IMR-90 (cell line): ENCODE measurements at regions not wholly inside any gene's neighbourhood (a gene's known extent, or its start where the extent isn't known, plus 50 kb on each side); places are given as distances from the start of the nearest gene placed in this dataset.

Source experiments
- ATAC-seq: fragments of 200-7000 bp; cut with Tn5 transposase; 2 replicates; pipeline ENCODE4 v1.9.1; 2020; ENCODE audit warnings: low read depth, mild to moderate bottlenecking, moderate library complexity
- BruUV-seq: library from RNA; stranded (reverse); fragments of 400-500 nt; replicated peaks from 2 replicates; lab custom pipeline; 2021; lab: Mats Ljungman, UMichigan
- CTCF ChIA-PET: fragments of 300-600 bp; formaldehyde crosslinking; extraction: SDS; loops from one replicate; lab custom pipeline; 2021; ENCODE audit warnings: antibody characterized with exemption; lab: Yijun Ruan, JAX
- POLR2A ChIA-PET: fragments of 300-600 bp; sonication (Branson Sonifier 250); formaldehyde crosslinking; loops from one replicate; lab custom pipeline; 2022; ENCODE audit warnings: antibody characterized with exemption; ENCODE audit not compliant: unreplicated experiment; lab: Charles Lee
- DNase-seq: peaks from one replicate; pipeline ENCODE4 v3.0.0; 2013
- H2AFZ ChIP-seq: replicated peaks from 2 replicates; pipeline ENCODE3; 2013; ENCODE audit warnings: low read length, mild to moderate bottlenecking; ENCODE audit not compliant: poor library complexity
- H2AK5ac ChIP-seq: 2 replicates; pipeline ENCODE4 v1.6.1; 2013; ENCODE audit warnings: low read depth, low read length, inconsistent platforms
- H2AK9ac ChIP-seq: replicated peaks from 2 replicates; pipeline ENCODE3; 2013; ENCODE audit warnings: mild to moderate bottlenecking, low read depth, low read length, moderate library complexity; ENCODE audit not compliant: poor library complexity
- H2BK120ac ChIP-seq: 2 replicates; pipeline ENCODE4 v1.6.1; 2013; ENCODE audit warnings: low read depth, low read length, inconsistent platforms
- H2BK15ac ChIP-seq: 3 replicates; pipeline ENCODE4 v1.6.1; 2013; ENCODE audit warnings: low read depth, low read length, inconsistent platforms
- H2BK20ac ChIP-seq: 2 replicates; pipeline ENCODE4 v1.6.1; 2013; ENCODE audit warnings: low read depth, mild to moderate bottlenecking, inconsistent platforms, low read length, moderate library complexity
- H2BK5ac ChIP-seq: 2 replicates; pipeline ENCODE4 v1.6.1; 2013; ENCODE audit warnings: mild to moderate bottlenecking, low read depth, low read length, inconsistent platforms; ENCODE audit not compliant: poor library complexity, severe bottlenecking
- H3K14ac ChIP-seq: replicated peaks from 2 replicates; pipeline ENCODE4 v1.6.1; 2013; ENCODE audit warnings: low read depth, low read length, inconsistent platforms
- H3K18ac ChIP-seq: 2 replicates; pipeline ENCODE4 v1.6.1; 2013; ENCODE audit warnings: low read depth, low read length, control low read depth
- H3K23ac ChIP-seq: 2 replicates; pipeline ENCODE4 v1.6.1; 2013; ENCODE audit warnings: low read depth, low read length, inconsistent platforms
- H3K27ac ChIP-seq: 2 replicates; pipeline ENCODE4 v1.5.1; 2013; ENCODE audit warnings: mild to moderate bottlenecking, control low read depth, low read length; ENCODE audit not compliant: insufficient read depth
- H3K27me3 ChIP-seq: 2 replicates; pipeline ENCODE4 v1.6.1; 2013; ENCODE audit warnings: low read length; ENCODE audit not compliant: control insufficient read depth, insufficient read depth
- H3K36me3 ChIP-seq: 2 replicates; pipeline ENCODE4 v1.6.1; 2013; ENCODE audit warnings: low read length, mixed read lengths; ENCODE audit not compliant: control insufficient read depth, insufficient read depth
- H3K4ac ChIP-seq: 2 replicates; pipeline ENCODE4 v1.6.1; 2013; ENCODE audit warnings: low read depth, low read length, inconsistent platforms
- H3K4me1 ChIP-seq: 2 replicates; pipeline ENCODE4 v1.6.1; 2013; ENCODE audit warnings: low read length, mixed read lengths; ENCODE audit not compliant: control insufficient read depth, insufficient read depth
- H3K4me2 ChIP-seq: 2 replicates; pipeline ENCODE4 v1.6.1; 2013; ENCODE audit warnings: low read depth, mild to moderate bottlenecking, control low read depth, low read length, moderate library complexity
- H3K4me3 ChIP-seq: 2 replicates; pipeline ENCODE4 v1.5.1; 2013; ENCODE audit warnings: low read depth, mild to moderate bottlenecking, control low read depth, low read length, moderate library complexity; ENCODE audit not compliant: insufficient read depth
- H3K56ac ChIP-seq: 2 replicates; pipeline ENCODE4 v1.6.1; 2013; ENCODE audit warnings: low read length, inconsistent platforms; ENCODE audit not compliant: insufficient read depth; ENCODE audit errors: extremely low read depth
- H3K79me1 ChIP-seq, 2 experiments: 2 replicates each; pipeline ENCODE4 v1.6.1; 2013; ENCODE audit warnings: low read length in 2 of 2, inconsistent platforms in 1 of 2, low read depth in 1 of 2
- H3K9ac ChIP-seq: 2 replicates; pipeline ENCODE4 v1.6.1; 2013; ENCODE audit warnings: low read depth, low read length, control low read depth
- H3K9me1 ChIP-seq: 2 replicates; pipeline ENCODE4 v1.6.1; 2013; ENCODE audit warnings: low read length, inconsistent platforms; ENCODE audit not compliant: insufficient read depth
- H3K9me3 ChIP-seq: 2 replicates; pipeline ENCODE4 v1.6.1; 2013; ENCODE audit warnings: low read length; ENCODE audit not compliant: control insufficient read depth, insufficient read depth
- H4K20me1 ChIP-seq: 2 replicates; pipeline ENCODE4 v1.6.1; 2013; ENCODE audit warnings: low read length, inconsistent platforms; ENCODE audit not compliant: insufficient read depth
- H4K5ac ChIP-seq: 2 replicates; pipeline ENCODE4 v1.6.1; 2013; ENCODE audit warnings: mild to moderate bottlenecking, low read depth, low read length, control low read depth
- H4K8ac ChIP-seq, 2 experiments: 2 replicates each; pipeline ENCODE4 v1.6.1; 2013; ENCODE audit warnings: low read depth in 2 of 2, low read length in 2 of 2, control low read depth in 1 of 2, inconsistent platforms in 1 of 2
- H4K91ac ChIP-seq: 2 replicates; pipeline ENCODE4 v1.6.1; 2013; ENCODE audit warnings: low read depth, low read length, inconsistent platforms; ENCODE audit not compliant: insufficient read depth
- CEBPB ChIP-seq: IDR thresholded peaks from 2 replicates; pipeline ENCODE4 v1.6.1; 2012; ENCODE audit warnings: low read depth, low read length, improper control_type of control experiment
- CHD1 ChIP-seq: IDR thresholded peaks from 2 replicates; pipeline ENCODE4 v1.6.1; 2012; ENCODE audit warnings: low read depth, low read length, improper control_type of control experiment
- MAFK ChIP-seq: IDR thresholded peaks from 2 replicates; pipeline ENCODE4 v1.6.1; 2012; ENCODE audit warnings: low read depth, low read length, improper control_type of control experiment
- MAZ ChIP-seq: IDR thresholded peaks from 2 replicates; pipeline ENCODE4 v1.6.1; 2012; ENCODE audit warnings: low read depth, mild to moderate bottlenecking, low read length, improper control_type of control experiment, moderate library complexity, borderline replicate concordance
- POLR2A ChIP-seq: IDR thresholded peaks from 2 replicates; pipeline ENCODE4 v1.6.1; 2012; ENCODE audit warnings: mild to moderate bottlenecking, low read depth, low read length
- SMC3 ChIP-seq: fragments of 150-350 bp; IDR thresholded peaks from 2 replicates; pipeline ENCODE4 v1.6.1; 2016; ENCODE audit warnings: low read depth, mild to moderate bottlenecking, antibody characterized with exemption, low read length, moderate library complexity
- WGBS, 2 experiments: methylation state at CpG; one replicate each; pipeline versions ENCODE4 v1.1.5 to v1.1.7; 2013; ENCODE audit warnings: missing lambda C conversion rate in 2 of 2; ENCODE audit not compliant: insufficient read length in 1 of 2; ENCODE audit errors: extremely low coverage in 2 of 2; 5-methylcytosine and 5-hydroxymethylcytosine counted together
- dilution Hi-C: fragments of 300-500 bp; cut with HindIII; formaldehyde crosslinking; loops from one replicate; pipeline ENCODE4 v1.14.3; 2018; ENCODE audit warnings: low sequenced_read_pairs; ENCODE audit not compliant: unreplicated experiment
- in situ Hi-C: fragments of 300-500 bp; cut with MboI; formaldehyde crosslinking; loops from 3 replicates; pipeline ENCODE4 v1.14.3; 2019; ENCODE audit warnings: low sequenced_read_pairs, inconsistent platforms, mixed read lengths
- intact Hi-C: fragments of 100-400 bp; cut with micrococcal nuclease; formaldehyde crosslinking; loops from 2 replicates; pipeline ENCODE4 v1.10.0; 2022
- TF ChIP-seq, protein P1 (sequence below): conservative IDR thresholded peaks from 2 replicates; pipeline ENCODE4 v1.5.1; 2012; ENCODE audit warnings: mild to moderate bottlenecking, low read depth, low read length, improper control_type of control experiment

- no peak overlapping the region for H3K23ac ChIP-seq
- BruUV-seq, result no TSS peak
- peaks cover 3% of the 10 kb centered on the region; the same call in 1 of the 2 replicates for H3K9me1 ChIP-seq
- POLR2A ChIA-PET, result no interaction called here
- no peak overlapping the region for H4K91ac ChIP-seq
- no peak overlapping the region for H4K8ac ChIP-seq
- ATAC-seq (no peak), DNase-seq (no peak)
- no peaks in the 10 kb centered on the region for H3K4me1 ChIP-seq
- no peak overlapping the region for H3K18ac ChIP-seq
- H3K4me2 ChIP-seq, result no peak overlapping the region
- H3K9me3 ChIP-seq, result no peaks in the 10 kb centered on the region
- no peak overlapping the region for H3K9ac ChIP-seq
- no peak overlapping the region for H3K56ac ChIP-seq
- dilution Hi-C loops, result no loop called here
- H4K5ac ChIP-seq, result no peak overlapping the region
- no peak overlapping the region for H2BK120ac ChIP-seq
- H3K27ac ChIP-seq, result no peak overlapping the region
- peaks cover 16% of the 10 kb centered on the region; the same call in 1 of the 2 replicates for H3K27me3 ChIP-seq
- no peaks in the 10 kb centered on the region for H3K36me3 ChIP-seq
- no peak overlapping the region for H3K4ac ChIP-seq
- no peaks in the 10 kb centered on the region for H3K79me1 ChIP-seq
- no peak overlapping the region for H2AK5ac ChIP-seq
- H2AFZ ChIP-seq, result no peak overlapping the region
- no peak for TF ChIP-seq CHD1
- TF ChIP-seq CEBPB, result no peak
- no peak for TF ChIP-seq POLR2A
- TF ChIP-seq MAFK, result no peak
- no peak for TF ChIP-seq MAZ
- no peak for TF ChIP-seq SMC3
- TF ChIP-seq, protein P1, sequence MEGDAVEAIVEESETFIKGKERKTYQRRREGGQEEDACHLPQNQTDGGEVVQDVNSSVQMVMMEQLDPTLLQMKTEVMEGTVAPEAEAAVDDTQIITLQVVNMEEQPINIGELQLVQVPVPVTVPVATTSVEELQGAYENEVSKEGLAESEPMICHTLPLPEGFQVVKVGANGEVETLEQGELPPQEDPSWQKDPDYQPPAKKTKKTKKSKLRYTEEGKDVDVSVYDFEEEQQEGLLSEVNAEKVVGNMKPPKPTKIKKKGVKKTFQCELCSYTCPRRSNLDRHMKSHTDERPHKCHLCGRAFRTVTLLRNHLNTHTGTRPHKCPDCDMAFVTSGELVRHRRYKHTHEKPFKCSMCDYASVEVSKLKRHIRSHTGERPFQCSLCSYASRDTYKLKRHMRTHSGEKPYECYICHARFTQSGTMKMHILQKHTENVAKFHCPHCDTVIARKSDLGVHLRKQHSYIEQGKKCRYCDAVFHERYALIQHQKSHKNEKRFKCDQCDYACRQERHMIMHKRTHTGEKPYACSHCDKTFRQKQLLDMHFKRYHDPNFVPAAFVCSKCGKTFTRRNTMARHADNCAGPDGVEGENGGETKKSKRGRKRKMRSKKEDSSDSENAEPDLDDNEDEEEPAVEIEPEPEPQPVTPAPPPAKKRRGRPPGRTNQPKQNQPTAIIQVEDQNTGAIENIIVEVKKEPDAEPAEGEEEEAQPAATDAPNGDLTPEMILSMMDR, result no peak
- CTCF ChIA-PET, result no interaction called here
- intact Hi-C loops, result no loop called here
- H4K20me1 ChIP-seq, result no peaks in the 10 kb centered on the region; the same call in 1 of the 2 replicates
- no peak overlapping the region for H2AK9ac ChIP-seq
- H3K4me3 ChIP-seq, result no peak overlapping the region
- H2BK20ac ChIP-seq, result no peak overlapping the region
- H3K14ac ChIP-seq, result no peak overlapping the region
- H2BK5ac ChIP-seq, result no peak overlapping the region
- no peak overlapping the region for H2BK15ac ChIP-seq
- in situ Hi-C loops, result no loop called here
- WGBS, 2 experiments, result 63% methylated on average over 5 of the region's 12 CpGs; no CpG with 5 or more reads in 1 of the 2 experiments
Observed at GRCh38 chr4:3712112-3712805, 53.9 kb upstream of the ADRA2C start.
